Activated CD4-positive, alpha-beta T cell treated with anti-CD3 and anti-CD28 coated beads for 1 hour (primary cell): ENCODE measurements at regions not wholly inside any gene's neighbourhood (a gene's known extent, or its start where the extent isn't known, plus 50 kb on each side); places are given as distances from the start of the nearest gene placed in this dataset.
"Not testable (repeated sequence)": the region's sequence is repeated elsewhere in the genome, so short reads cannot be mapped to it uniquely, and the experiment has no call there.

ENCODE experiments used
- DNase-seq: peaks from one replicate; pipeline ENCODE4 v3.0.0-alpha.2; 2020

DNA sequence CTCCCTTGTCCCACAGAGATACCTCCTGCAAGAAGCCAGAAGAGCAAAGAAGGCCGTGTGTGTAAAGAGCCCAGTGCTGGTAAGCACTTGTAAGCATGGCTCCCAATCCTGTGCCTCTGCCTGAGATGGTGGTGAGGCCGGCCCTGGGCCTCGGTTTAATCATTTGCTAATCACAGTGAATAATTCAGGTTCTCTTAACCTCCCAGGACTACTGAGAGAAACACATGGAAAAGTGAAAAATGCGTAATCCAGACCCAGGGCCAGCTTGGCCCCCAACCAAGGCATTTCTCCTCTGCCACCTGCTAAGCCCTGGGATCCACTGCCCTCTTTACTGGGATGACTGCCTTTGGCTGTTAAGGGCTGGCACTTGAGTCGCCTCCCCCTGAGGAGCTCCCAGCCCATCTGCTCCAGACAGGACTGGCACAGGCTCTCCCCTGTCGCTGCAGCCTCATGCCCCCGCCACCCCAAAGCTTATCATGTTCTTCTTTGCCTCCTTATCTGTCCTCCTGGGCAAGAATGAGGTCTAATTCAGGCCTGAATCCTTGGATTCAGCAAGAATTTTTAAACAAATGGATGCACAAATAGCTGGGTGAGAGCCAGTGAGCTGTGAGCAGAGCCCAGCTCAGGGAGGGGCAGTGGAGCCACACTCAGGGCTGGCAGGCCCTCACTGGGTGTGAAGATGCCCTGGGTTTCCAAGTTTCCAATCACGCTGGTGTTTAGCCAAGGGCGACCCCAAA, 193.9 kb upstream of the HS6ST1 start:
- DNase-seq, result no peak

DNA sequence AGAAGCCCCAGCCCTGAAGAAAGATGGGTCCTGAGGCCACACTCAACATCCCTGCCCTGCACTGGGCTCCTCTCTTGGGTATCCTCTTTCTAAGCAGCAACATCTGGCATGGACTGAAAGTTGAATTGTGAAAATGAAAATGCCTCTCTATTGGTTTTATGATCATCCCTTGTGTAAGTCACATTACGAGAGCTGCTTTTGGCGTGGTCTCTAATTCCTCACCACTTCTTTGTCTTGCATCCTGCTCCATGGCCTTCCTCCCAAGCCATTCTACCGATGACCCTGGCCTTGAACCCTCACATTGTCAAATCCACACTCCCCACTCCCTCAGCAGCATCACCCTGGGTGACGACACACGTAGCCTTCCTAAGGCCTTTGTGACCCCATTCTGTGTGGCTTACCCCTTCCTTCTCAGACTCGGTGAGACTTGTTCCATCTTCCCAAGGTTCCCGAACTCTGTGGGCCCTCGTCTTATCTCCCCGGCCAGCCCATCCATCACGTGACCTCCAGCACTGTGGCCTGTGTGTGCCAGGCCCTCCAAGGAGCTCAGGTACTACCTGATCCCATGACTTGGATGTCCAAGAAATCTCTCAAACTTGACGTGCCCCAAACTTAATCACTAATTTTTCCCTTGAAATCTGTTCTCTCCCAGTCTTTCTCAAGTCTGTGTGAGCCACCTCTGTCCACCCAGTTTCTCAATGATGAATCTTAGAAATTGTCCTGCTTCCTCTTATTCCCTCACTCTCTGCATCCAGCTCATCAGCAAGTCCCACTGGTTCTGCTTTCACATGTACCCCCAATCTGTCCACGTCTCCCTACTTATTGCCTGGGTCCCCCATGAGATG, 194.7 kb upstream of the HS6ST1 start:
- no peak for DNase-seq

- no peak for DNase-seq
These were observed 195.3 kb upstream of the HS6ST1 start for GRCh38 chr2:128513961-128514283.

GRCh38 chr2:128514555-128514955, 195.9 kb upstream of the HS6ST1 start:
- DNase-seq, result no peak

- DNase-seq, result no peak
These were observed 198.3 kb upstream of the HS6ST1 start for GRCh38 chr2:128516938-128517337.

GRCh38 chr2:128519028-128519427, 200.4 kb upstream of the HS6ST1 start:
- not testable (repeated sequence) for DNase-seq

GRCh38 chr2:128519517-128520215, 201.0 kb upstream of the HS6ST1 start:
- DNase-seq, result no peak

DNA sequence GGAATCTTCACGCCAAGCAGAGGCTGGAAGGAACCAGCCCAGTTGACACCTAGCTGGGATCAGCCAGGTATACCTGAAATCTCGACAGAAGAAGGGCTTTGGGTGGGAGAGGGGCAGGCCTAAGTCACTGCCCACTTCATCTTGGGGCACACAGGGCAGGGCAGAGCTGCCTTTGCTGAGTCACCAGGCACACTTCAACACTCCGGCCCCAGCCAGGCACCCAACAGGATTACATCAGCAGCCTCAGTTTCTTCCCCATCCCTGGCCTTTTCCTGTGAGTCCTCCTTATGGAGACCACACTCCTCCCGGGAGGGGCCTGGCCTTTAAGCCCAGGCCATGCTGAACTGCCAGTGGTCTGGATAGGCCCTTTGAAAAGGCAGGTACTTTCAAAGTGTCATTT, 201.7 kb upstream of the HS6ST1 start:
- no peak for DNase-seq

- DNase-seq, result no peak
These were observed 202.1 kb upstream of the HS6ST1 start for GRCh38 chr2:128520791-128521190.

- DNase-seq, result no peak
These were observed 202.8 kb upstream of the HS6ST1 start for GRCh38 chr2:128521482-128521881.

DNA sequence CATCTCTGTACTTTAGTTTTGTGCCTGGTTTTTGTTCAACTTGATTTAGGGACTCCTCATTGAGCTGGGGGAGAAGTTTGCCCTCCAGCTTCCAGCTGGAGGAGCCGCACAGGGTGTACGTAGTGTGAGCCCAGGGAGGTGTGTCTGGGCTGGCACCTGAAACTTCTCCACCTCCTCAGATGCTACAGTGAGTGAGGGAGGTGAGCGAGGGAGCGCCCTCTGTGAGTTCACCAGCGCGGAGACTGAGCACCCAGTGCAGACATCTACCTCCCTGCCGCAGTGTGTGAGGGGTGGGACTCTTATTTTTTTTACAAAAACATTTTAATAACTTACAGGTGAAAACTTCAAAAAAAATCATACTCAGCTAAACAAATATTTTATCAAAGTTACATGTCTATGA, 204.2 kb upstream of the HS6ST1 start:
- DNase-seq, result no peak

DNA sequence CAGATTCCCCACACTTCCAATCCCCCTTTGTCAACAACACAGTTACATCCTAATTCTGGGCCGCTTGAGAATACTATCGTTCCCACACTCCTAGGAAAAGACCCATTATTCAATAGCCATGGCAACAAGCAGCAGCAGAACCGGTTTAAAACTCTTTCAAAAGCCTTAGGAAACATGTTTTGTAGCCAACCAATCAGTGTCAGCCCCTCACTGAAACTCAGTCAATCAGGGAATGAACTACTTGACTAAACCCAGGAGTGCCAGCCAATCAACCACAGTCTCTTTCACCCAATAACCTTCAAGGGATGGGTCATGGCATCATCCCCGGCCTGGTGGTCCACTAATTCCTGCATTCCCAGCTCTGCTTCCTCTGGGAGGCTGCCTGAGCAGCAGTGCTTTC, 204.8 kb upstream of the HS6ST1 start:
- DNase-seq, result no peak

GRCh38 chr2:128524183-128524582, 205.5 kb upstream of the HS6ST1 start:
- no peak for DNase-seq

DNA sequence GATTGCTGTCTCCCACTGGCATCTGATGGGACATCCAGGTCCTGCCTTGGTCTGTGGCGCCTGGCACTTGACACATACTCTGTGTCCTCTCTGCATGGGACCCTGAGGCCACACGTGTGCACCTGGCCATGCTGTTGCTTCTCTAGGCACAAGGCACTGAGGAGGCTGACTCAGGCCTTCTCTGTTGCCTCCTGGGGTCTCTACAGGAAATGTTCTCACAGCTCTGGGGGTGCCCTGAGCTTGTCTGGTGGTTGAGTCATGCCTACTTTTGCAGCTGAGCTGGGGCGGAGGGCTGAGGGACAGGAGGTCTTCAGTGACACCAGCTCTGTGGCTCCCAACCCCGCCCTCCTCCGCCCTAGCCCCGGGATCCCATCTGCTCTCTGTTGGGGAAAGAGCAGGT, 207.0 kb upstream of the HS6ST1 start:
- no peak for DNase-seq

DNA sequence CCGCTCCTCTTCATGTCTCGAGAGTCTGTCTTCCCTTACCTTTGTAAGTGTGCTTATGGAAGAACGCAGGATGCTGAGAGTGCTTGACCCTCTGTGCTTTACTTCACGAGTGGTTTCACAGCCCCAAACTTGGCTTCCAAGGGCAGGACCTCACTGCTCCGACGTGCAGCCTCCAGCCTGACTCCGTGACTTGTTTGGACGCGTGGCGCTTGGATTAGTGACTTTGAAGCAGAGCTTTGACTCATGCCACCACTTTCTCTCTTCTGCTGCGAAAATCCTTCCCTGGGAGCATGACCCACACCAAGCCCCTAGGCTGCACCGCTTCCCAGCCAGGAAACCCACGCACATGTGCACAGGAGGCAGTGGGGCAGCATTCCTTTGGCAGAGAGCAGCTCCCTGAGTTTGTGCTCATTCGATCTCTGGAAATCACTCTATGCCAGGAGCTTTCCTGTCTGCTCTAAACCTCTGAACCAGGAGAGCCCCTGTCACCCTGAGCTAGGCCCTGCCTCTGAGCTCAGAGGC, 207.8 kb upstream of the HS6ST1 start:
- no peak for DNase-seq

DNA sequence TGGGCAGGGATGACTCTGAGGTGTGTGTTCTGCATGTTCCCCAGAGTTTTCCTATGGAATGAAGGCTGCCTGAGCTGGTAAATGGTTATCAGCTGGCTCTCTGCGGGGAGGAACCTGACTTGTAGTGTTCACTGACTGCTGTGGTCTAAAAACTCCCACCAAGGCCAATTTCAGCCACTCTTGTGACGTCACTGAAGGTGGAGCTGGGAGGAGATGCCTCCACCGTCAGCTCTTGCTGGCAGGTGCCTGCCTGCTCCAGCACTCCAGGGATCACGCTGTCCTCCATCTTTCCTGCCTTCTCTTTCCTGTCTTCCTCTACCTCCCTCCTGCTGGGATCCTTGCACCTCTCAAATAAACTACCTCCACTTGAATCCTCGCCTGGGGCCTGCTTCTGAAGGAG, 209.5 kb upstream of the HS6ST1 start:
- no peak for DNase-seq

DNA sequence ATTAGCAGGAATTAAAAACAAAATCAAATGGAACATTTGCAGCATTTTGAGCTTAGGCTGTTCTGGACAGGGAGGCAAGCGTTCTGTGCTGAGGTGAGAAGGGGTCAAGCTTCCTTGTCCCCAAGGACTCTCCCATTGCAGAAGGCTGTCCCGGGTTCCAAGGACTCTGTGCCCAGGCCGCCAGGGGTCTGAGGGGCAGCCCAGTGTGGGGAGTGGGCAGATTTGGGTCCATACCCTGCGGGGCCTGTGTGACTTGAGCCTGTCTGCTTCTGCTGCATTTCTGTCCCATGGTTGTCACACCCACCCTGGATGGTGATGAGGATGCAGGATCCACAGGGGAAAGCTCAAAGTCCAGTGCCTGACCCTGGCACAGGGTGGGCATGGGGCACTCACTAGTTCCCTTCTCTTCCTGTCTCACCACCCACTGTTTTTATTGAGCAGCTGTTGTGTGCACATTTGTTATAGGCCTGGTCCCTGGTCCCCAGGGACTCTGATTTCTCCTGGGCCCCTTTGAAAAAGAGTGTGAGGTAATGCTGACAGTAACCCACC, 211.4 kb upstream of the HS6ST1 start:
- DNase-seq, result no peak

- no peak for DNase-seq
These were observed 213.2 kb upstream of the HS6ST1 start for GRCh38 chr2:128531856-128532255.

- no peak for DNase-seq
These were observed 214.4 kb upstream of the HS6ST1 start for GRCh38 chr2:128533101-128533500.

GRCh38 chr2:128534688-128535392, 216.2 kb upstream of the HS6ST1 start:
- no peak for DNase-seq

DNA sequence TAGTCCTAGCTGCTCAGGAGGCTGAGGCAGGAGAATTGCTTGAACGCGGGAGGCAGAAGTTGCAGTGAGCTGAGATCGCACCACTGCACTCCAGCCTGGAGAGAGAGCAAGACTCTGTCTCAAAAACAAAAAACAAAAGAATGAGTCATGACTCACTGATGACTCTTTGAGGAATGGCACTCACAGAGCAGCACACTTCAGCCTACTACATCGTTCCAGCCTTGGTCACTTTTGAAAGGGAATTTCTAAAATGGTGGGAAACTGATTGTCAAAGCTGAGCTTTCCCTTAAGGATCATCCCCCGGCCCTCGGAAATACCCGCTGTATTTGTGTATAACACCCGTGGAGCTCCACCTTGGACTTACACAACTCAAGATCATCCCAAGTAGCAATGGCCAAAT, 217.3 kb upstream of the HS6ST1 start:
- no peak for DNase-seq

DNA sequence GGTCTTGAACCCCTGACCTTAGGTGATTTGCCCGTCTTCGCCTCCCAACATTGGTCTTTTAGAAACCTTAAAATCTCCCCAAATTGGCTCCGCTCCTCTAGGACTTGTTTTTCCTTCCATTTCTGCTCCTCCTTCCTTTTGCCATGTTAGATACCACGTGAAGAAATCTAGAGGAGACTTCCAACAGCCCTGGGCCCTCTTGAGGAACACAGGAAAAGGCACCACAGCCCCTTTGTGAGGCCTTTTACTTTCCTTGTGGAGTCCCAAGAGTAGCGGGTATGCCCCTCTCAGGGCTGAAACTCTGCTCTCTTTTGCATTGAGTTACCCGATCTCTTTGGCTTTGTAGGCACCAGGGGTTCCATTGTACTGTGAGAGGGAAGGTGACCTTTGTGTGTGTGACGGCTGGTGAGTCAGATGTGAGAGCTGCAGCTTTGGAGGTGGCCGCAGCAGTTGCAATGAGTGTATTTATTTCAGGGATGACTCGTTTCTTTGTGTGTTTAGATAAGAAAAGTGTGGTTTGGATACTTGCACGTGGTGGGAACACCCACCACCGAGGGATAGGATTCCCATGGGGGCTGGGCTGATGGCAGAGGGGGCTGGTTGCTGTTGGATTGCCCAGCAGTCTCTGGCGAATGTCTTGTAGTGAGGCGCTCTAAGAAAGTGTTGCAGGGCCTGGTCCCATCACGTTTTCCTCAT, 218.4 kb upstream of the HS6ST1 start:
- DNase-seq, result no peak
